Vagina (tissue), 2 donors: ENCODE measurements at regions not wholly inside any gene's neighbourhood (a gene's known extent, or its start where the extent isn't known, plus 50 kb on each side); places are given as distances from the start of the nearest gene placed in this dataset.

ENCODE experiments used
- DNase-seq, 2 donors: peaks; one replicate each; pipeline ENCODE4 v3.0.0-alpha.2; 2017; ENCODE audit errors: extremely low spot score in 2 of 2
- H3K27ac ChIP-seq: fragments of 200-600 bp; sonication (generic); one replicate; pipeline ENCODE4 v1.5.1; 2019
- H3K27me3 ChIP-seq: fragments of 200-600 bp; sonication (generic); one replicate; pipeline ENCODE4 v1.5.1; 2019
- H3K36me3 ChIP-seq, 2 donors: fragments of 200-600 bp; sonication (generic); one replicate each; pipeline ENCODE4 v1.5.1; 2017 to 2019
- H3K4me1 ChIP-seq: fragments of 200-600 bp; sonication (generic); one replicate; pipeline ENCODE4 v1.5.1; 2019
- H3K4me3 ChIP-seq, 2 donors: fragments of 200-600 bp; sonication (generic); 1 replicate in 1 of 2; 2 replicates in 1 of 2; pipeline ENCODE4 v1.5.1; 2016 to 2019
- H3K9me3 ChIP-seq: fragments of 200-600 bp; sonication (generic); one replicate; pipeline ENCODE4 v1.5.1; 2019
- CTCF ChIP-seq, 3 experiments: fragments of 450-650 bp in 2 of 3; fragments of 200-600 bp in 1 of 3; sonication (generic) in 1 of 3; IDR thresholded peaks; one replicate each; pipeline ENCODE4 v1.5.1; 2017 to 2019; ENCODE audit warnings: antibody characterized with exemption in 3 of 3, mild to moderate bottlenecking in 2 of 3, moderate library complexity in 2 of 3
- POLR2A ChIP-seq, 2 donors: fragments of 450-650 bp; IDR thresholded peaks; one replicate each; pipeline ENCODE4 v1.6.1; 2017; ENCODE audit warnings: antibody characterized with exemption in 2 of 2, mild to moderate bottlenecking in 2 of 2, moderate library complexity in 2 of 2
- POLR2AphosphoS5 ChIP-seq, 2 donors: sonication (generic); formaldehyde crosslinking; IDR thresholded peaks; one replicate each; pipeline ENCODE4 v1.9.0; 2017; ENCODE audit warnings: antibody characterized with exemption in 2 of 2, mild to moderate bottlenecking in 2 of 2, low read depth in 1 of 2; ENCODE audit not compliant: insufficient read depth in 1 of 2
- intact Hi-C: fragments of 100-400 bp; cut with DNase I; formaldehyde crosslinking; loops from one replicate; pipeline ENCODE4 v1.15.1; 2023

GRCh38 chr9:17905781-17906175, 326.9 kb downstream of the SH3GL2 start:
- no peak for DNase-seq
- intact Hi-C loops, result no loop called here
- H3K4me3 ChIP-seq, result no peak overlapping the region

GRCh38 chr9:17906176-17906840, 327.4 kb downstream of the SH3GL2 start:
- Histone ChIP-seq H3K27ac (no peak overlapping the region), H3K9me3 (no peaks in the 10 kb centered on the region), H3K36me3 (no peaks in the 10 kb centered on the region), H3K4me3 (no peak overlapping the region), H3K4me1 (no peaks in the 10 kb centered on the region), H3K27me3 (no peaks in the 10 kb centered on the region)
- no peak for DNase-seq
- intact Hi-C loops, result no loop called here
- TF ChIP-seq POLR2A (IDR thresholded peaks at IDR 0.05), result no peak
- no peak for TF ChIP-seq CTCF (IDR thresholded peaks at IDR 0.05)
- no peak for TF ChIP-seq POLR2AphosphoS5 (IDR thresholded peaks at IDR 0.05; ENCODE audit: insufficient read depth in 1 of 2, low read depth in 1 of 2)

More at GRCh38 chr9:17905781-17906175, 326.9 kb downstream of the SH3GL2 start:
- TF ChIP-seq CTCF (IDR thresholded peaks at IDR 0.05), result no peak
- no peak for TF ChIP-seq POLR2A (IDR thresholded peaks at IDR 0.05)
- TF ChIP-seq POLR2AphosphoS5 (IDR thresholded peaks at IDR 0.05; ENCODE audit: insufficient read depth in 1 of 2, low read depth in 1 of 2), result no peak
- no peaks in the 10 kb centered on the region for H3K36me3 ChIP-seq
- H3K4me1 ChIP-seq, result no peaks in the 10 kb centered on the region
- H3K27ac ChIP-seq, result no peak overlapping the region
- no peaks in the 10 kb centered on the region for H3K9me3 ChIP-seq
- no peaks in the 10 kb centered on the region for H3K27me3 ChIP-seq

- Histone ChIP-seq H3K27ac (no peak overlapping the region), H3K36me3 (no peaks in the 10 kb centered on the region), H3K4me1 (no peaks in the 10 kb centered on the region), H3K9me3 (no peaks in the 10 kb centered on the region), H3K4me3 (no peak overlapping the region), H3K27me3 (no peaks in the 10 kb centered on the region)
- TF ChIP-seq CTCF (IDR thresholded peaks at IDR 0.05) (no peak), POLR2A (IDR thresholded peaks at IDR 0.05) (no peak), POLR2AphosphoS5 (IDR thresholded peaks at IDR 0.05; ENCODE audit: insufficient read depth in 1 of 2, low read depth in 1 of 2) (no peak)
- intact Hi-C loops, result no loop called here
- DNase-seq, result no peak
Observed at GRCh38 chr9:17906841-17907778, 328.2 kb downstream of the SH3GL2 start.

- intact Hi-C loops, result no loop called here
- H3K27ac ChIP-seq, result no peak overlapping the region
Observed at GRCh38 chr9:17907779-17908508, 329.1 kb downstream of the SH3GL2 start.

More at GRCh38 chr9:17907779-17908508, 329.1 kb downstream of the SH3GL2 start:
- DNase-seq, result no peak
- Histone ChIP-seq H3K9me3 (no peaks in the 10 kb centered on the region), H3K4me3 (no peak overlapping the region), H3K27me3 (no peaks in the 10 kb centered on the region), H3K4me1 (no peaks in the 10 kb centered on the region), H3K36me3 (no peaks in the 10 kb centered on the region)
- no peak for TF ChIP-seq POLR2AphosphoS5 (IDR thresholded peaks at IDR 0.05; ENCODE audit: insufficient read depth in 1 of 2, low read depth in 1 of 2)
- no peak for TF ChIP-seq CTCF (IDR thresholded peaks at IDR 0.05)
- no peak for TF ChIP-seq POLR2A (IDR thresholded peaks at IDR 0.05)
